ENCODE measurements at regions not wholly inside any gene's neighbourhood (a gene's known extent, or its start where the extent isn't known, plus 50 kb on each side); places are given as distances from the start of the nearest gene placed in this dataset.

DNA sequence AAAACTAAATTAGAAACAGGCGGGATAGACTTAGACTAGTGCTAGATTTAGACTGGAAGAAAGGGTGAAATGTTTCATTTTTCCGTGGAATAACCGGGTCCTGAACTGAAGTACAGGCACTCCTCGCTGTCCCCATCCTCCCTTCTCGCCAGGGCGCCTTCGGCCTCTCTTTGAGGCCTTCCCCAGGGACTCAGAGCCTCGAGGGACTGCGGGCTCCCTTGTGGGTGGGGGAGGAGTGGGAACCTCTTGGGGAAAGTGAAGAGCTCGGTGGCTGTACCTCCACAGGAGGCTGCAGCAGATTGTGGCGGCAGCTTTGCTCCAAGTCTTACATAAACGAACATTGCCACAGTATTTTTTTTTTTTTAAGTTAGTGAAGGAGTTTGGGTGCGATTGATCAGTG, 1988.8 kb upstream of the FLRT2 start:
- Histone ChIP-seq H3K27ac (no peak overlapping the region), H3K4me3 (no peak overlapping the region), H3K4me1 (replicated peaks in 1 of 2) (no peaks in the 10 kb centered on the region), H3K36me3 (replicated peaks in 1 of 2) (no peaks in the 10 kb centered on the region), H3K27me3 (no peaks in the 10 kb centered on the region), H3K9me3 (replicated peaks in 1 of 3) (no peaks in the 10 kb centered on the region)
- TF ChIP-seq POLR2A (IDR thresholded peaks at IDR 0.05) = no peak
- TF ChIP-seq, protein P1, sequence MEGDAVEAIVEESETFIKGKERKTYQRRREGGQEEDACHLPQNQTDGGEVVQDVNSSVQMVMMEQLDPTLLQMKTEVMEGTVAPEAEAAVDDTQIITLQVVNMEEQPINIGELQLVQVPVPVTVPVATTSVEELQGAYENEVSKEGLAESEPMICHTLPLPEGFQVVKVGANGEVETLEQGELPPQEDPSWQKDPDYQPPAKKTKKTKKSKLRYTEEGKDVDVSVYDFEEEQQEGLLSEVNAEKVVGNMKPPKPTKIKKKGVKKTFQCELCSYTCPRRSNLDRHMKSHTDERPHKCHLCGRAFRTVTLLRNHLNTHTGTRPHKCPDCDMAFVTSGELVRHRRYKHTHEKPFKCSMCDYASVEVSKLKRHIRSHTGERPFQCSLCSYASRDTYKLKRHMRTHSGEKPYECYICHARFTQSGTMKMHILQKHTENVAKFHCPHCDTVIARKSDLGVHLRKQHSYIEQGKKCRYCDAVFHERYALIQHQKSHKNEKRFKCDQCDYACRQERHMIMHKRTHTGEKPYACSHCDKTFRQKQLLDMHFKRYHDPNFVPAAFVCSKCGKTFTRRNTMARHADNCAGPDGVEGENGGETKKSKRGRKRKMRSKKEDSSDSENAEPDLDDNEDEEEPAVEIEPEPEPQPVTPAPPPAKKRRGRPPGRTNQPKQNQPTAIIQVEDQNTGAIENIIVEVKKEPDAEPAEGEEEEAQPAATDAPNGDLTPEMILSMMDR (IDR thresholded peaks at IDR 0.05) = no peak
- 89 to 96% (median 93%) methylated on average over 13 of the region's 13 CpGs for WGBS, 4 donors
- intact Hi-C loops (cut with DNase I) = no loop called here
- no peak for DNase-seq

DNA sequence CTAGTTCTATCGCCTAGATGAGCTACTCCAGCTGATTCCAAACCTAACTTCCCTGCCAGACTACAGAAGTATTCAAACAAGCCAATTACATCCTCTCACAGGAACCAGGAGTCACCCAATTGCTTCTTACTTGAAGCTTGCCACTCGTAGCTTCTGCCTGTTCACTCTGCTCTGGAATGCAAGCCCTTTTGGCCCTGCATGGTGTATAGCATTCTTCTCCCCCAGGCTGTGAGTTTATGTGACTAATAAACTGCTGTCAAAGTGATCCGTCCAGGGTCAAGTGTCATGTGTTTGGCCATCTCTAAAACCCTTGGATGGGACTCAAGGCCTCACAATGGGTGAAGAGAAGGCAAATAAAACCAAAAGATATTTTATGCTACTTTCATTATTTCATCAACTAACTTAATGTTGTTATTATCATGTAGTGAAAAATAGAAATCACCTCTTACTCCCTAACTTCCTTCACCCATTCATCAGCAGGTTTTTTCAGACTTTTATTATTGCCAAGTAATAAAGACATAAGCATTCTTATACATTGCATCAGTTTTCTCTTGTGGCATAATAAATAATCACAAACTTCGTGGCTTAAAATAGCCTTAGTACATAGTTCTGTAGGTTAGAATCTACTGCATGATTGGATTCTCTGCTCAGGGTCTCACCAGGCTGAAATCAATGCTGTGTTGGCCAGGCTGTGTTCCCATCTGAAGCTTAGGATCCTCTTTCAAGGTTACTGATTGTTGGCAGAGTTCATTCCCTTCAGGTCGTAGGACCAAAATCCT, 1981.7 kb upstream of the FLRT2 start:
- 40 to 48% (median 46%) methylated on average over 4 to 5 of the region's 5 CpGs for WGBS, 4 donors

DNA sequence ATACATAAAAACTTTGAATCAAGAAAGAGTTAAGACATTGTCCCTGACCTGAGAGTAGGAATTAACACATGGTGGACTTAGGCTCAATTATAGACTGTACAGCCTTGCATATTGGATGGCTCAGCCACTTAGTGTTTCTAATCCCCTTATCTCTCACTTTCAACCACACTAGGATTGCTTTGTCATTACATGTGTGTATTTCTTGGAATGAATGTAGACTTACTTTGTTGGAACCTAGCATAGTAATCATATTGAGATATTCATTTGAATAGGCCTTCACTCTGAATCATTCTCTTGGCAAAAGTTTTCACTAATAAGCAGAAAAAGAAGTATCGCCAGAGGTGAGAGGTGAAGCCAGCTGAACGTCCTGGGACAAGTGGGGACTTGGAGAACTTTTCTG, 1973.9 kb upstream of the FLRT2 start:
- H3K9me3 ChIP-seq (replicated peaks in 1 of 3) = no peaks in the 10 kb centered on the region
- DNase-seq = no peak
- 70 to 83% (median 80%) methylated on average over 2 of the region's 2 CpGs for WGBS, 4 donors
- no peaks in the 10 kb centered on the region for H3K4me1 ChIP-seq (replicated peaks in 1 of 2)
- no peak overlapping the region for H3K27ac ChIP-seq
- H3K4me3 ChIP-seq = no peak overlapping the region
- no peak for TF ChIP-seq POLR2A (IDR thresholded peaks at IDR 0.05)
- TF ChIP-seq, protein P1 (IDR thresholded peaks at IDR 0.05) = no peak
- H3K27me3 ChIP-seq = no peaks in the 10 kb centered on the region
- intact Hi-C loops (cut with DNase I) = no loop called here
- no peaks in the 10 kb centered on the region for H3K36me3 ChIP-seq (replicated peaks in 1 of 2)

More for the DNA sequence above, 1981.7 kb upstream of the FLRT2 start:
- H3K4me1 ChIP-seq (replicated peaks in 1 of 2) = no peaks in the 10 kb centered on the region
- H3K9me3 ChIP-seq (replicated peaks in 1 of 3) = no peaks in the 10 kb centered on the region
- H3K27me3 ChIP-seq = no peaks in the 10 kb centered on the region
- no peak overlapping the region for H3K4me3 ChIP-seq
- no peaks in the 10 kb centered on the region for H3K36me3 ChIP-seq (replicated peaks in 1 of 2)
- DNase-seq = peak in 4 of 7 donors; percentile 12 to 27 (median 24)
- TF ChIP-seq POLR2A (IDR thresholded peaks at IDR 0.05) = no peak
- TF ChIP-seq, protein P1 (IDR thresholded peaks at IDR 0.05) = no peak
- intact Hi-C loops (cut with DNase I) = no loop called here
- H3K27ac ChIP-seq = no peak overlapping the region

DNA sequence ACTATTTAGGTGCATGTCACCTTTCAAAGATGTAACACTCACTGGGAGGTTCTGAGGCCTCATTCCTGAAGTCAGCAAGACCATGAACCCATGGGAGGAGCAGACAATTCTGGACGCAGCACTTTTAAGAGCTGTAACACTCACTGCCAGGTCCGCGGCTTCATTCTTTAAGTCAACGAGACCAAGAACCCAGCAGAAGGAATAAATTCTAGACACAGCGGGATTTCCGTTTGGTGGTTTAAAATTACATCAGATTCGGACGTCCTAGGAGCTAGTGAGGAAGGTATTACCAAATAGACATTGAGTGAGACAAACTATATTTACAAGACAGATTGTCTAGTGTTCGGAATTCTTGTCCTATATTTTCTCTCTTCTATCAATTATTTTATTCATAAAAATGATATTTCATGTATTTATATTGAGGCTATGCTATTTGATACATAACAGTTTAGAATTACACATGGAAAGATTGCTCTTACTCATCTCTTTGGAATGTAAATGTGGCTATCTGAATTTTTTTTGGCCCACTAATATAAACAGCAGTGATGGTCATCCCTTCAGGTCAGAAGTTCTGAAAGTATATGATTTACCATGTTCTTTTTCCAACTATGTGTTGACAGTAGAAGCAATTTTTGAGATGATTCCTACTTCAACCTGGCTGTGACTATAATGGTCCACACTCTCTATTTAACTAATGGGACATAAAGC, 1973.0 kb upstream of the FLRT2 start:
- Histone ChIP-seq H3K36me3 (replicated peaks in 1 of 2) (no peaks in the 10 kb centered on the region), H3K4me3 (no peak overlapping the region), H3K9me3 (replicated peaks in 1 of 3) (no peaks in the 10 kb centered on the region), H3K27ac (no peak overlapping the region), H3K27me3 (no peaks in the 10 kb centered on the region), H3K4me1 (replicated peaks in 1 of 2) (no peaks in the 10 kb centered on the region)
- no peak for DNase-seq
- TF ChIP-seq, protein P1 (IDR thresholded peaks at IDR 0.05) = no peak
- no peak for TF ChIP-seq POLR2A (IDR thresholded peaks at IDR 0.05)
- 92 to 96% (median 94%) methylated on average over 9 of the region's 9 CpGs for WGBS, 4 donors
- intact Hi-C loops (cut with DNase I) = no loop called here
